Neural cell (in vitro differentiated cells): ENCODE measurements at regions not wholly inside any gene's neighbourhood (a gene's known extent, or its start where the extent isn't known, plus 50 kb on each side); places are given as distances from the start of the nearest gene placed in this dataset.

Experiments used
- H2AFZ ChIP-seq: fragments of 200-600, 300-800 bp; sonication (generic), shearing (Covaris generic); 2 replicates; pipeline ENCODE4 v1.6.0; 2014; ENCODE audit warnings: low read depth, mild to moderate bottlenecking, antibody characterized with exemption, low read length, moderate library complexity
- H3F3A ChIP-seq: fragments of 200-600 bp; shearing (Covaris generic); 2 replicates; pipeline ENCODE4 v1.6.1; 2016; ENCODE audit warnings: mild to moderate bottlenecking, moderate library complexity, mixed read lengths, antibody characterized with exemption, low read length; ENCODE audit not compliant: insufficient read depth, poor library complexity, severe bottlenecking
- H3K27ac ChIP-seq: fragments of 200-600, 300-800 bp; sonication (generic), shearing (Covaris generic); 2 replicates; pipeline ENCODE4 v1.5.1; 2014; ENCODE audit warnings: mild to moderate bottlenecking, low read length, moderate library complexity
- H3K27me3 ChIP-seq: fragments of 300-800, 200-600 bp; sonication (generic), shearing (Covaris generic); 2 replicates; pipeline ENCODE4 v1.6.0; 2014; ENCODE audit warnings: mild to moderate bottlenecking, low read depth, low read length, moderate library complexity; ENCODE audit not compliant: insufficient read depth
- H3K36me3 ChIP-seq: fragments of 300-800, 200-600 bp; sonication (generic), shearing (Covaris generic); 2 replicates; pipeline ENCODE4 v1.5.1; 2014; ENCODE audit warnings: mild to moderate bottlenecking, antibody characterized with exemption, low read length, moderate library complexity; ENCODE audit not compliant: insufficient read depth
- H3K4me2 ChIP-seq: fragments of 300-800, 200-600 bp; sonication (generic), shearing (Covaris generic); 2 replicates; pipeline ENCODE4 v1.6.0; 2014; ENCODE audit warnings: mild to moderate bottlenecking, low read length
- H3K4me3 ChIP-seq: fragments of 300-800, 200-600 bp; sonication (generic), shearing (Covaris generic); 2 replicates; pipeline ENCODE4 v1.5.1; 2014; ENCODE audit warnings: mild to moderate bottlenecking, low read length, moderate library complexity
- H3K79me2 ChIP-seq: fragments of 200-600 bp; shearing (Covaris generic); replicated peaks from 2 replicates; pipeline ENCODE4 v1.6.0; 2014; ENCODE audit warnings: mild to moderate bottlenecking, low read length, moderate library complexity; ENCODE audit not compliant: insufficient read depth
- H3K9ac ChIP-seq: fragments of 300-800, 200-600 bp; sonication (generic), shearing (Covaris generic); 2 replicates; pipeline ENCODE4 v1.6.1; 2016; ENCODE audit warnings: mild to moderate bottlenecking, low read length, mixed read lengths
- H3K9me2 ChIP-seq: fragments of 200-600 bp; shearing (Covaris generic); 2 replicates; pipeline ENCODE4 v1.6.1; 2016; ENCODE audit warnings: mild to moderate bottlenecking, low read length, mixed read lengths; ENCODE audit not compliant: insufficient read depth
- H3K9me3 ChIP-seq: fragments of 200-600, 300-800 bp; sonication (generic), shearing (Covaris generic); 2 replicates; pipeline ENCODE4 v1.6.1; 2016; ENCODE audit warnings: mild to moderate bottlenecking, mixed run types, low read length, moderate library complexity, mixed read lengths
- H4K20me1 ChIP-seq: fragments of 200-600 bp; shearing (Covaris generic); 2 replicates; pipeline ENCODE4 v1.6.1; 2016; ENCODE audit warnings: mild to moderate bottlenecking, mixed run types; ENCODE audit not compliant: insufficient read depth
- EP300 ChIP-seq: fragments of 450-650 bp; conservative IDR thresholded peaks from 2 replicates; pipeline ENCODE4 v1.6.1; 2014; ENCODE audit warnings: antibody characterized with exemption, mild to moderate bottlenecking, moderate library complexity; ENCODE audit not compliant: poor library complexity, severe bottlenecking
- EZH2 ChIP-seq: fragments of 200-600, 300-800 bp; shearing (Covaris generic), sonication (generic); IDR thresholded peaks from 2 replicates; pipeline ENCODE4 v1.6.1; 2014; ENCODE audit warnings: antibody characterized with exemption, low read length, borderline replicate concordance, mild to moderate bottlenecking; ENCODE audit not compliant: insufficient read depth, poor library complexity, severe bottlenecking
- MXI1 ChIP-seq: fragments of 450-650 bp; conservative IDR thresholded peaks from 2 replicates; pipeline ENCODE4 v1.6.1; 2014; ENCODE audit warnings: antibody characterized with exemption, mild to moderate bottlenecking; ENCODE audit not compliant: poor library complexity, severe bottlenecking
- POLR2AphosphoS5 ChIP-seq: IDR thresholded peaks from 2 replicates; pipeline ENCODE4 v1.6.1; 2012
- RAD21 ChIP-seq: fragments of 450-650 bp; conservative IDR thresholded peaks from 2 replicates; pipeline ENCODE4 v1.6.1; 2014; ENCODE audit warnings: antibody characterized with exemption, mild to moderate bottlenecking, moderate library complexity
- REST ChIP-seq: IDR thresholded peaks from 2 replicates; pipeline ENCODE4 v1.6.1; 2012; ENCODE audit warnings: borderline replicate concordance
- SMC3 ChIP-seq: fragments of 450-650 bp; conservative IDR thresholded peaks from 2 replicates; pipeline ENCODE4 v1.6.1; 2014; ENCODE audit warnings: antibody characterized with exemption, mild to moderate bottlenecking, moderate library complexity; ENCODE audit not compliant: poor library complexity
- TAF1 ChIP-seq: IDR thresholded peaks from 2 replicates; pipeline ENCODE4 v1.6.1; 2012; ENCODE audit warnings: low read depth
- TF ChIP-seq, protein P1 (sequence below): fragments of 450-650 bp; IDR thresholded peaks from 2 replicates; pipeline ENCODE4 v1.5.1; 2014; ENCODE audit warnings: antibody characterized with exemption, mild to moderate bottlenecking, moderate library complexity; ENCODE audit not compliant: poor library complexity, severe bottlenecking

DNA sequence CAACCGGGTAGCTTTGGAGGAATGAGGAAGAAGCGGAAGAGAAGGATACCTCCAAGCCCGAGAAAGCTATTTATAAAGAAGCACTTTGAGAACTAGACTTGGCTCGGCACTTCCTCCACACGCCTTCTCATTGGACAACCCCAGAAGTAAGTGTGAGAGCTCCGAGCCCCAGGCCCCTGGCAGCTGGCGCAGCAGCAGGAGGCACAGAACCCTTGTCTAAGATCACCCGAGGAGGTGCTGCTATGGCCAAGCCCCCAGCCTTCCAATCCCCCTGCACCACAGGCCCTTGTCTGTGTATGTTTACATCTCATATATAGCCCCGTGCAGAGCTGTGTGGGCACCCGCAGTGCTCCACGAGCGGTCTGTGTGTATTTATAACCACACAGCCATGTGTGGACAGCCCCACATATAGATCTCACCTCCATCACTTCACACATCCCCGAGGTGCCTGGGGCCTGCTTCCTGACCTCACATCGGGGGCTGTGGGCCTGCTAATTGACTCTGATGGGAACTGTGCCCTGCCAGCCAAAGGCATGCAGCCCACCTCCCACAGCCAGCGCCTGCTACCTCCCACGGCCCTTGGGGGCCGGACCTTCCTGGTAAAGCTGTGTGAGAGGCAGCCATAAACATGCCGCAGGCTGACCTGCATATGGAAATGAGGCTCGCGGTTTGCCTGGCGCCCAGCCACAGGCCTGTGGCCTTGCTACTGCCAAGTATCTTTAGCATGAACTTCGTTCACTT lies 96.1 kb downstream of the C17orf67 start:
- TF ChIP-seq EP300 (no peak), REST (no peak), SMC3 (no peak), MXI1 (no peak), EZH2 (no peak), POLR2AphosphoS5 (no peak), RAD21 (no peak), TAF1 (no peak)
- TF ChIP-seq, protein P1, sequence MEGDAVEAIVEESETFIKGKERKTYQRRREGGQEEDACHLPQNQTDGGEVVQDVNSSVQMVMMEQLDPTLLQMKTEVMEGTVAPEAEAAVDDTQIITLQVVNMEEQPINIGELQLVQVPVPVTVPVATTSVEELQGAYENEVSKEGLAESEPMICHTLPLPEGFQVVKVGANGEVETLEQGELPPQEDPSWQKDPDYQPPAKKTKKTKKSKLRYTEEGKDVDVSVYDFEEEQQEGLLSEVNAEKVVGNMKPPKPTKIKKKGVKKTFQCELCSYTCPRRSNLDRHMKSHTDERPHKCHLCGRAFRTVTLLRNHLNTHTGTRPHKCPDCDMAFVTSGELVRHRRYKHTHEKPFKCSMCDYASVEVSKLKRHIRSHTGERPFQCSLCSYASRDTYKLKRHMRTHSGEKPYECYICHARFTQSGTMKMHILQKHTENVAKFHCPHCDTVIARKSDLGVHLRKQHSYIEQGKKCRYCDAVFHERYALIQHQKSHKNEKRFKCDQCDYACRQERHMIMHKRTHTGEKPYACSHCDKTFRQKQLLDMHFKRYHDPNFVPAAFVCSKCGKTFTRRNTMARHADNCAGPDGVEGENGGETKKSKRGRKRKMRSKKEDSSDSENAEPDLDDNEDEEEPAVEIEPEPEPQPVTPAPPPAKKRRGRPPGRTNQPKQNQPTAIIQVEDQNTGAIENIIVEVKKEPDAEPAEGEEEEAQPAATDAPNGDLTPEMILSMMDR = no peak
- H3K79me2 ChIP-seq = no peaks in the 10 kb centered on the region
- H2AFZ ChIP-seq = no peak overlapping the region
- H3K9me3 ChIP-seq = no peaks in the 10 kb centered on the region
- H3K9ac ChIP-seq = no peak overlapping the region
- H3K4me2 ChIP-seq = no peak overlapping the region
- H3K4me3 ChIP-seq = no peak overlapping the region
- H3K36me3 ChIP-seq = no peaks in the 10 kb centered on the region
- H3K9me2 ChIP-seq = no peaks in the 10 kb centered on the region
- H3F3A ChIP-seq = no peaks in the 10 kb centered on the region
- no peak overlapping the region for H3K27ac ChIP-seq
- H4K20me1 ChIP-seq = no peaks in the 10 kb centered on the region
- no peaks in the 10 kb centered on the region for H3K27me3 ChIP-seq

GRCh38 chr17:56739376-56739775 lies 94.3 kb downstream of the C17orf67 start:
- H3K27ac ChIP-seq = no peak overlapping the region
- no peak overlapping the region for H3K4me3 ChIP-seq
- no peaks in the 10 kb centered on the region for H3K79me2 ChIP-seq
- no peaks in the 10 kb centered on the region for H3K9me2 ChIP-seq
- peaks cover 3% of the 10 kb centered on the region for H3K9me3 ChIP-seq
- H3K27me3 ChIP-seq = no peaks in the 10 kb centered on the region
- TF ChIP-seq SMC3 = no peak
- TF ChIP-seq EZH2 = no peak
- no peak for TF ChIP-seq EP300
- no peak for TF ChIP-seq MXI1
- TF ChIP-seq RAD21 = no peak
- TF ChIP-seq, protein P1 = no peak
- TF ChIP-seq REST = no peak
- no peak for TF ChIP-seq POLR2AphosphoS5
- no peak for TF ChIP-seq TAF1
- H4K20me1 ChIP-seq = no peaks in the 10 kb centered on the region
- H2AFZ ChIP-seq = no peak overlapping the region
- no peaks in the 10 kb centered on the region for H3K36me3 ChIP-seq
- H3F3A ChIP-seq = no peaks in the 10 kb centered on the region
- H3K4me2 ChIP-seq = no peak overlapping the region
- H3K9ac ChIP-seq = no peak overlapping the region
